ENCODE measurements at regions not wholly inside any gene's neighbourhood (a gene's known extent, or its start where the extent isn't known, plus 50 kb on each side); places are given as distances from the start of the nearest gene placed in this dataset.

DNA sequence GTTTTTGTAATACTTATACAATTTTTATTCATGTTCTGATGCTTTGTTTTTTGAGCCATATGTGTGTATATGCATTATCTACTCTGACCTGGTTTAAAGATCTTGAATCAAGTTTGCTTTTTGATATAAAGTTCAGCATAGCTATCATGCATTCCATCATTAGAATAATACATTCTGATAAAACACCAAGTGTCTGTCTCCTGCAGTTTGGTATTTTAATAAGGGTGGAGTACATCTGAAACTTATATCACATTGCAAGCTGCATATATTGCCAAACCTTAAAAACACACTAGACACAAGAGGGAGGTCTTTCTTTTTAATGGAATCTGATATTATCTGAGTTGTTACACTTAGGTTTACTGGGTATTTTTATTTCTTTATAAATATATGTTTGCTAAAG, 102.8 kb upstream of the ADAMTSL1 start:
- TF ChIP-seq, protein P1, sequence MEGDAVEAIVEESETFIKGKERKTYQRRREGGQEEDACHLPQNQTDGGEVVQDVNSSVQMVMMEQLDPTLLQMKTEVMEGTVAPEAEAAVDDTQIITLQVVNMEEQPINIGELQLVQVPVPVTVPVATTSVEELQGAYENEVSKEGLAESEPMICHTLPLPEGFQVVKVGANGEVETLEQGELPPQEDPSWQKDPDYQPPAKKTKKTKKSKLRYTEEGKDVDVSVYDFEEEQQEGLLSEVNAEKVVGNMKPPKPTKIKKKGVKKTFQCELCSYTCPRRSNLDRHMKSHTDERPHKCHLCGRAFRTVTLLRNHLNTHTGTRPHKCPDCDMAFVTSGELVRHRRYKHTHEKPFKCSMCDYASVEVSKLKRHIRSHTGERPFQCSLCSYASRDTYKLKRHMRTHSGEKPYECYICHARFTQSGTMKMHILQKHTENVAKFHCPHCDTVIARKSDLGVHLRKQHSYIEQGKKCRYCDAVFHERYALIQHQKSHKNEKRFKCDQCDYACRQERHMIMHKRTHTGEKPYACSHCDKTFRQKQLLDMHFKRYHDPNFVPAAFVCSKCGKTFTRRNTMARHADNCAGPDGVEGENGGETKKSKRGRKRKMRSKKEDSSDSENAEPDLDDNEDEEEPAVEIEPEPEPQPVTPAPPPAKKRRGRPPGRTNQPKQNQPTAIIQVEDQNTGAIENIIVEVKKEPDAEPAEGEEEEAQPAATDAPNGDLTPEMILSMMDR (IDR thresholded peaks at IDR 0.05; ENCODE audit: insufficient read depth, low read length, poor library complexity, severe bottlenecking) = no peak
- TF ChIP-seq EZH2phosphoT487 (conservative IDR thresholded peaks at IDR 0.05; ENCODE audit: low read length) = no peak

Measured in SU-DHL-6 (cell line).